Erythroblast (primary cell): ENCODE measurements at regions not wholly inside any gene's neighbourhood (a gene's known extent, or its start where the extent isn't known, plus 50 kb on each side); places are given as distances from the start of the nearest gene placed in this dataset.

ENCODE experiments used
- GATA1 ChIP-seq: IDR thresholded peaks from 2 replicates; pipeline ENCODE4 v1.6.1; 2011; ENCODE audit warnings: low read depth, mild to moderate bottlenecking, control low read depth, low read length, moderate library complexity
- POLR2A ChIP-seq: IDR thresholded peaks from 2 replicates; pipeline ENCODE4 v1.6.1; 2011; ENCODE audit warnings: mild to moderate bottlenecking, low read length

DNA sequence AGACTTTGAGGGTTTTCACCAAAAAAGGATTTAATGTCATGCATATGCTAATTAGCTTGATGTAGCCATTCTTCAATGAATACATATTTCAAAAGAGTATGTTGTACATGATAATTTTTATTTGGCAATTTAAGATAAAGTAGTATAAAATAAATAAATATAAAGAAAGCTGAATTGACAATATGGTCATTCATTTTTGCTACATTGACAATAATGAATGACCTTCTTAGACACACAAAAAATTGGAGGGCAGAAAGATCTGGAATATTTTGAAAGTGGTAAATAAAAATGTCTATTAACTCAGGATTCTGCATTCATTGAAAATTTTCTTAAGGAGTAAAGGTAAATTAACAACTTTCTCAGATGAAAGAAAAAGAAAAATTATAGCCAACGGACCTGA lies 324.8 kb upstream of the FTMT start:
- TF ChIP-seq GATA1 (no peak), POLR2A (no peak)
